H1 (cell line): ENCODE measurements at regions not wholly inside any gene's neighbourhood (a gene's known extent, or its start where the extent isn't known, plus 50 kb on each side); places are given as distances from the start of the nearest gene placed in this dataset.

ENCODE experiments used
- CTCF ChIA-PET: fragments of 300-600 bp; sonication (Branson Sonifier 250); formaldehyde crosslinking; loops from one replicate; lab custom pipeline; 2021; ENCODE audit not compliant: partially characterized antibody; lab: Charles Lee
- POLR2A ChIA-PET: fragments of 300-600 bp; sonication (Branson Sonifier 250); formaldehyde crosslinking; loops from one replicate; lab custom pipeline; 2021; ENCODE audit warnings: inconsistent platforms; ENCODE audit not compliant: partially characterized antibody; lab: Charles Lee
- DNase-seq, 2 experiments: peaks; one replicate each; pipeline versions ENCODE4 v3.0.0 to v3.0.0-alpha.2; 2010 to 2022; ENCODE audit warnings: low spot score in 2 of 2, low read depth in 1 of 2, mixed read lengths in 1 of 2
- FAIRE-seq: peaks from 2 replicates; lab custom pipeline; 2011; peaks lifted over from hg19 to GRCh38; lab: Jason Lieb, UNC
- H2AFZ ChIP-seq: 2 replicates; pipeline ENCODE4 v1.8.1; 2012; ENCODE audit warnings: low read length, inconsistent platforms
- H2AK5ac ChIP-seq: 2 replicates; pipeline ENCODE4 v1.6.1; 2013; ENCODE audit warnings: low read depth, low read length
- H2BK120ac ChIP-seq: replicated peaks from 2 replicates; pipeline ENCODE3; 2013; ENCODE audit warnings: low read depth, low read length, inconsistent platforms
- H2BK12ac ChIP-seq: 2 replicates; pipeline ENCODE4 v1.6.1; 2013; ENCODE audit warnings: low read depth, low read length
- H2BK15ac ChIP-seq: 2 replicates; pipeline ENCODE4 v1.6.1; 2013; ENCODE audit warnings: low read length
- H2BK20ac ChIP-seq: 2 replicates; pipeline ENCODE4 v1.6.1; 2013; ENCODE audit warnings: low read length
- H2BK5ac ChIP-seq: 2 replicates; pipeline ENCODE4 v1.6.1; 2013; ENCODE audit warnings: low read depth, low read length
- H3K14ac ChIP-seq: 2 replicates; pipeline ENCODE4 v1.6.1; 2013; ENCODE audit warnings: inconsistent platforms; ENCODE audit not compliant: insufficient read length
- H3K18ac ChIP-seq: 2 replicates; pipeline ENCODE4 v1.6.1; 2013; ENCODE audit warnings: low read length; ENCODE audit errors: extremely low read depth
- H3K23ac ChIP-seq: 2 replicates; pipeline ENCODE4 v1.6.1; 2013; ENCODE audit warnings: inconsistent platforms; ENCODE audit not compliant: insufficient read length
- H3K23me2 ChIP-seq: 2 replicates; pipeline ENCODE4 v1.6.1; 2013; ENCODE audit warnings: low read depth, low read length
- H3K27ac ChIP-seq: 2 replicates; pipeline ENCODE4 v1.6.1; 2011; ENCODE audit warnings: low read depth, low read length, inconsistent platforms
- H3K27me3 ChIP-seq, 4 experiments: replicated peaks in 1 of 4; 1 replicate in 1 of 4; 2 replicates in 3 of 4; pipeline versions ENCODE4 v1.6.1 to v1.8.1; 2011 to 2013; ENCODE audit warnings: low read length in 3 of 4, mild to moderate bottlenecking in 3 of 4, inconsistent platforms in 2 of 4, mixed read lengths in 2 of 4, moderate library complexity in 1 of 4; ENCODE audit not compliant: control insufficient read depth in 3 of 4, insufficient read depth in 3 of 4; ENCODE audit errors: extremely low read depth in 1 of 4
- H3K36me3 ChIP-seq, 4 experiments: 2 replicates each; pipeline versions ENCODE4 v1.6.1 to v1.8.1; 2011 to 2013; ENCODE audit warnings: mild to moderate bottlenecking in 4 of 4, low read length in 3 of 4, moderate library complexity in 2 of 4, control low read depth in 1 of 4, inconsistent platforms in 1 of 4; ENCODE audit not compliant: insufficient read depth in 4 of 4, control insufficient read depth in 2 of 4
- H3K4ac ChIP-seq: replicated peaks from 2 replicates; pipeline ENCODE3; 2013; ENCODE audit warnings: low read length, low read depth, mixed read lengths, inconsistent platforms; ENCODE audit not compliant: insufficient read length
- H3K4me1 ChIP-seq, 4 experiments: replicated peaks in 1 of 4; 1 replicate in 1 of 4; 2 replicates in 3 of 4; pipeline versions ENCODE4 v1.6.1 to v1.8.1; 2011 to 2013; ENCODE audit warnings: low read length in 3 of 4, inconsistent platforms in 2 of 4, mixed read lengths in 1 of 4; ENCODE audit not compliant: insufficient read depth in 4 of 4, control insufficient read depth in 3 of 4
- H3K4me2 ChIP-seq, 2 experiments: 2 replicates each; pipeline versions ENCODE4 v1.6.1 to v1.8.1; 2011 to 2013; ENCODE audit warnings: low read depth in 2 of 2, low read length in 2 of 2, control low read depth in 1 of 2, inconsistent platforms in 1 of 2, mild to moderate bottlenecking in 1 of 2; ENCODE audit not compliant: insufficient read depth in 1 of 2
- H3K4me3 ChIP-seq, 4 experiments: fragments of 200-600, 300-600 bp in 1 of 4; sonication (generic), shearing (Covaris generic), sonication (Bioruptor Twin) in 1 of 4; 2 replicates each; pipeline versions ENCODE4 v1.5.1 to v1.8.1; 2011 to 2016; ENCODE audit warnings: low read length in 4 of 4, low read depth in 3 of 4, control low read depth in 2 of 4, inconsistent platforms in 2 of 4, mild to moderate bottlenecking in 2 of 4, mixed read lengths in 1 of 4, moderate library complexity in 1 of 4; ENCODE audit not compliant: insufficient read depth in 2 of 4; ENCODE audit errors: extremely low read depth in 1 of 4
- H3K56ac ChIP-seq: replicated peaks from 2 replicates; pipeline ENCODE3; 2013; ENCODE audit warnings: low read depth, mild to moderate bottlenecking, mixed read lengths, low read length, inconsistent platforms; ENCODE audit not compliant: insufficient read length
- H3K79me1 ChIP-seq: 2 replicates; pipeline ENCODE4 v1.6.1; 2013; ENCODE audit warnings: low read depth, low read length, control low read depth
- H3K79me2 ChIP-seq, 2 experiments: 2 replicates each; pipeline versions ENCODE4 v1.6.1 to v1.8.1; 2012 to 2013; ENCODE audit warnings: low read length in 2 of 2, mild to moderate bottlenecking in 2 of 2, inconsistent platforms in 1 of 2; ENCODE audit not compliant: insufficient read depth in 2 of 2, control insufficient read depth in 1 of 2
- H3K9ac ChIP-seq, 4 experiments: replicated peaks in 1 of 4; 1 replicate in 1 of 4; 2 replicates in 3 of 4; pipeline versions ENCODE4 v1.6.1 to v1.8.1; 2011 to 2013; ENCODE audit warnings: low read depth in 3 of 4, low read length in 3 of 4, control low read depth in 2 of 4, mild to moderate bottlenecking in 2 of 4, moderate library complexity in 2 of 4, inconsistent platforms in 1 of 4; ENCODE audit errors: extremely low read depth in 1 of 4
- H3K9me3 ChIP-seq, 2 experiments: 2 replicates each; pipeline versions ENCODE4 v1.6.1 to v1.8.1; 2012 to 2013; ENCODE audit warnings: mild to moderate bottlenecking in 2 of 2, moderate library complexity in 2 of 2, control low read depth in 1 of 2, inconsistent platforms in 1 of 2, low read depth in 1 of 2, low read length in 1 of 2, mixed read lengths in 1 of 2; ENCODE audit not compliant: insufficient read depth in 2 of 2
- H4K20me1 ChIP-seq, 2 experiments: replicated peaks in 1 of 2; 2 replicates each; pipeline versions ENCODE3 to v1.8.1; 2011 to 2013; ENCODE audit warnings: inconsistent platforms in 2 of 2, low read length in 2 of 2, mild to moderate bottlenecking in 1 of 2; ENCODE audit not compliant: insufficient read depth in 2 of 2, control insufficient read depth in 1 of 2
- H4K5ac ChIP-seq: 2 replicates; pipeline ENCODE4 v1.6.1; 2013; ENCODE audit warnings: low read length, low read depth, mixed read lengths, inconsistent platforms; ENCODE audit not compliant: insufficient read length
- H4K8ac ChIP-seq: 2 replicates; pipeline ENCODE4 v1.8.0; 2013; ENCODE audit warnings: mild to moderate bottlenecking, moderate library complexity, low read length, inconsistent platforms; ENCODE audit not compliant: insufficient read depth; ENCODE audit errors: extremely low read depth
- H4K91ac ChIP-seq: replicated peaks from 2 replicates; pipeline ENCODE3; 2013; ENCODE audit warnings: low read length, mixed read lengths, inconsistent platforms; ENCODE audit not compliant: insufficient read length
- ASH2L ChIP-seq: fragments of 200-600, 300-600 bp; sonication (generic); IDR thresholded peaks from one replicate; pipeline ENCODE4 v1.7.1; 2017; ENCODE audit warnings: low read length
- CBX8 ChIP-seq: fragments of 300-800, 300-1000 bp; sonication (generic); IDR thresholded peaks from 2 replicates; pipeline ENCODE4 v1.7.1; 2016; ENCODE audit warnings: low read depth, low read length, borderline replicate concordance
- CHD2 ChIP-seq: IDR thresholded peaks from 2 replicates; pipeline ENCODE4 v1.6.1; 2012; ENCODE audit warnings: low read length, improper control_type of control experiment
- GABPA ChIP-seq: IDR thresholded peaks from 2 replicates; pipeline ENCODE4 v1.6.1; 2011; ENCODE audit warnings: mild to moderate bottlenecking, low read length, moderate library complexity, borderline replicate concordance; ENCODE audit not compliant: insufficient read depth
- KDM5A ChIP-seq: fragments of 200-600 bp; IDR thresholded peaks from 2 replicates; pipeline ENCODE4 v1.7.1; 2012; ENCODE audit warnings: mild to moderate bottlenecking, low read length, inconsistent platforms, mixed read lengths
- NANOG ChIP-seq: IDR thresholded peaks from 2 replicates; pipeline ENCODE4 v1.6.1; 2011; ENCODE audit warnings: low read length, low read depth, mild to moderate bottlenecking, inconsistent platforms; ENCODE audit not compliant: insufficient read depth, poor library complexity, severe bottlenecking
- RAD21 ChIP-seq, 2 experiments: IDR thresholded peaks in 1 of 2; conservative IDR thresholded peaks in 1 of 2; 2 replicates each; pipeline ENCODE4 v1.6.1; 2011; ENCODE audit warnings: low read depth in 2 of 2, low read length in 2 of 2, improper control_type of control experiment in 1 of 2, inconsistent platforms in 1 of 2, mild to moderate bottlenecking in 1 of 2, moderate library complexity in 1 of 2
- RNF2 ChIP-seq: fragments of 200-900, 300-1000 bp; sonication (generic); IDR thresholded peaks from 2 replicates; pipeline ENCODE4 v1.7.1; 2016; ENCODE audit warnings: borderline replicate concordance, low read depth, mild to moderate bottlenecking, antibody characterized with exemption, low read length; ENCODE audit not compliant: poor library complexity, severe bottlenecking; ENCODE audit errors: missing control alignments
- SUZ12 ChIP-seq: fragments of 200-600 bp; sonication (generic); IDR thresholded peaks from 2 replicates; pipeline ENCODE4 v1.6.1; 2012; ENCODE audit warnings: mild to moderate bottlenecking, inconsistent platforms, low read length, moderate library complexity, mixed read lengths
- WGBS, 2 experiments: shearing (Covaris generic) in 1 of 2; methylation state at CpG; one replicate each; pipeline versions ENCODE4 v1.1.6 to v1.1.7; 2013 to 2015; ENCODE audit warnings: low lambda C conversion rate in 2 of 2, mixed read lengths in 2 of 2, inconsistent platforms in 1 of 2, low coverage in 1 of 2, missing lambda C conversion rate in 1 of 2; ENCODE audit not compliant: insufficient replicate concordance in 2 of 2, insufficient coverage in 1 of 2, insufficient read length in 1 of 2; ENCODE audit errors: extremely low coverage in 1 of 2, missing lambda C conversion rate in 1 of 2; 5-methylcytosine and 5-hydroxymethylcytosine counted together

DNA sequence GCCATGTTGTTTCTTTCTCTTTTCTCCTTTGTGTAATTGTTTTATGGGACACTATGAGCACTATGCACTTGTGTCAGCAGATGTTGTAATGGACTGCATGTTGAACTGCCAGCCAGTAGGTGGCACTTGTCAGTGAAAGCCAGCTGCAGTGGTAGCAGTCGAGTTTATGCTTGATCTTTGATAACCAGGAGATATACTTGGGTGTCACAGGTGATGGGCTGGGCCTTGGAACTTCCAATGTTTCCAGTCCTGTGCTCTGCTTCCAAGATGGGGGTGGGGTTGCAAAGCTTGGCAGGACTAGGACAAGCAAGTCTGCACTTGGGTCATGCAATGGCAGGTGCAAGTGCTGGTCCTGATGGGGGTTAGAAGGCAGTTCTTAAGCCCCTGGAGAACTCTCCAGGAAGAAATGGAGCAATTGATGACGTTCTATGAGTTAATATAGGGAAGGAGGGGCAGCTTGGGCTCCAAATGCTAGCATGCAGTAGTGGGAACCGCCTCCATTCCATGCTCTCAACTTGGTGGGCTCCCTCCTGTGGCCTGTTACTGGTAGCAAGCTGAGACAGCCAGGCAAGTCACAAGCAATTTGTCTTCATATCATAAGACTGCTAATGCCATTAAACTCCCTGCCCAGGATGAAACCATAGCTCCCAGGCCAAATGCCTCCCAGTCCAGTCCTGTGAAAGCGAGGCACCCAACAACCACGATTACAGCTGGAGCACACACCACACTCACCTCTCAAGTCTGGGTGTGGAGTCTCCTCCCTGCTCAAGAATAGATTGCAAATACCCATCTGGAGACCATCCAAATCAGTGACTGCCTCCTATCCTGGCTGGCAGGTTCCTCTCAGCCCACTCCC is 287.2 kb downstream of the CGGBP1 start:
- Histone ChIP-seq H3K79me2 (no peaks in the 10 kb centered on the region), H3K56ac (no peak overlapping the region), H2AFZ (peak overlapping the region; percentile 89), H2BK15ac (no peak overlapping the region), H3K23ac (no peak overlapping the region), H4K8ac (no peak overlapping the region; the same call in 1 of the 2 replicates), H3K18ac (no peak overlapping the region), H3K79me1 (no peaks in the 10 kb centered on the region), H3K36me3 (no peaks in the 10 kb centered on the region), H2BK120ac (no peak overlapping the region), H3K9ac (no peak overlapping the region), H3K27me3 (no peaks in the 10 kb centered on the region), H3K4me3 (no peak overlapping the region), H4K91ac (peak overlapping the region; percentile 0), H3K14ac (no peak overlapping the region), H4K20me1 (no peaks in the 10 kb centered on the region), H2BK5ac (no peak overlapping the region), H3K4me2 (no peak overlapping the region), H2AK5ac (no peak overlapping the region), H3K4me1 (peaks cover 0 to 2% (median 0%) of the 10 kb centered on the region in 4 experiments; a peak in 1 of 7 replicates), H4K5ac (no peak overlapping the region), H3K4ac (no peak overlapping the region), H3K23me2 (no peaks in the 10 kb centered on the region), H3K27ac (no peak overlapping the region), H3K9me3 (no peaks in the 10 kb centered on the region), H2BK20ac (no peak overlapping the region), H2BK12ac (no peak overlapping the region; the same call in 1 of the 2 replicates)
- WGBS, 2 experiments: 74% methylated on average over 5 of the region's 5 CpGs; no CpG with 5 or more reads in 1 of the 2 experiments
- FAIRE-seq (peak; percentile 65), DNase-seq (peak in 1 of 2 experiments; percentile 52)
- CTCF ChIA-PET: interaction anchor here (0.6 to 2.1 kb wide), 38 partner anchors 10 to 1116 kb away, joined by 3 to 29 read pairs (median 4); partner anchors contain the start of gene HTR1F
- POLR2A ChIA-PET: no interaction called here
- TF ChIP-seq GABPA (no peak), NANOG (no peak), RNF2 (no peak), RAD21 (IDR thresholded peaks at IDR 0.05 in 1 of 2, conservative IDR thresholded peaks at IDR 0.05 in 1 of 2; ENCODE audit: low read depth in 2 of 2, low read length in 2 of 2) (peak; percentile 64 to 67), KDM5A (no peak), CHD2 (no peak), CBX8 (no peak), SUZ12 (no peak), ASH2L (no peak)
